ENCODE measurements at regions not wholly inside any gene's neighbourhood (a gene's known extent, or its start where the extent isn't known, plus 50 kb on each side); places are given as distances from the start of the nearest gene placed in this dataset.

DNA sequence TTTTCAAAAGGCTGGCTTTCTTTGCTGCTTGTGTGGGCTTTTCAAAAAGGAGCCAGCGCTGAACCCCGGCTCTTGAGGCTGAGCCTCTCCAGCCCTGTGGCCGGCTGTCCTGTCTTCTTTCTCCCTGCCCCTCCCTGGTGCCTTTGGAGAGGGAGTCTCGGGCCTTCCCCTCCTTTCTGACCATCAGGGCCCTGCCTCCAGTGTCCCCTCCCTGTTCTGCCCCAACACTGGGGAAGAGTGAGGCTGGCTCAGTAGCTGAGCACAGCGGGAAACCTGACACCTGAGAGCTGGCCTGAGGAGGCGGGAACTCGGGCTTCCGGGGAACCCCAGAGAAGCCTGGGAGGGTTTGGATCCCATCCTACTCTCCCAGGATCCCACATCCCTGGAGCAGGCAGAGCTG is 232.1 kb downstream of the LOXHD1 start:
- TF ChIP-seq, protein P1, sequence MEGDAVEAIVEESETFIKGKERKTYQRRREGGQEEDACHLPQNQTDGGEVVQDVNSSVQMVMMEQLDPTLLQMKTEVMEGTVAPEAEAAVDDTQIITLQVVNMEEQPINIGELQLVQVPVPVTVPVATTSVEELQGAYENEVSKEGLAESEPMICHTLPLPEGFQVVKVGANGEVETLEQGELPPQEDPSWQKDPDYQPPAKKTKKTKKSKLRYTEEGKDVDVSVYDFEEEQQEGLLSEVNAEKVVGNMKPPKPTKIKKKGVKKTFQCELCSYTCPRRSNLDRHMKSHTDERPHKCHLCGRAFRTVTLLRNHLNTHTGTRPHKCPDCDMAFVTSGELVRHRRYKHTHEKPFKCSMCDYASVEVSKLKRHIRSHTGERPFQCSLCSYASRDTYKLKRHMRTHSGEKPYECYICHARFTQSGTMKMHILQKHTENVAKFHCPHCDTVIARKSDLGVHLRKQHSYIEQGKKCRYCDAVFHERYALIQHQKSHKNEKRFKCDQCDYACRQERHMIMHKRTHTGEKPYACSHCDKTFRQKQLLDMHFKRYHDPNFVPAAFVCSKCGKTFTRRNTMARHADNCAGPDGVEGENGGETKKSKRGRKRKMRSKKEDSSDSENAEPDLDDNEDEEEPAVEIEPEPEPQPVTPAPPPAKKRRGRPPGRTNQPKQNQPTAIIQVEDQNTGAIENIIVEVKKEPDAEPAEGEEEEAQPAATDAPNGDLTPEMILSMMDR (IDR thresholded peaks at IDR 0.05; ENCODE audit: insufficient read depth, low read depth, low read length): no peak
- TF ChIP-seq EZH2 (IDR thresholded peaks at IDR 0.05; ENCODE audit: insufficient read depth, low read length): no peak

All from astrocyte (in vitro differentiated cells and primary cell).